ENCODE measurements at regions not wholly inside any gene's neighbourhood (a gene's known extent, or its start where the extent isn't known, plus 50 kb on each side); places are given as distances from the start of the nearest gene placed in this dataset.
"Not testable (repeated sequence)": the region's sequence is repeated elsewhere in the genome, so short reads cannot be mapped to it uniquely, and the experiment has no call there.

GRCh38 chr12:83559650-83560049, 872.9 kb downstream of the TMTC2 start:
- FAIRE-seq (no peak), DNase-seq (peak in 1 of 5 donors; percentile 20)
- no peaks in the 10 kb centered on the region for H3K36me3 ChIP-seq (ENCODE audit: control insufficient read depth in 2 of 3, insufficient read depth in 3 of 3, low read length in 3 of 3)
- no peak for TF ChIP-seq CTCF (IDR thresholded peaks at IDR 0.05; ENCODE audit: borderline replicate concordance, extremely low read depth, insufficient read depth)
- intact Hi-C loops (cut with DNase I) = no loop called here
- H3K9ac ChIP-seq (ENCODE audit: low read length in 3 of 3) = no peak overlapping the region
- H3K9me3 ChIP-seq (ENCODE audit: control insufficient read depth in 2 of 3, insufficient read depth in 1 of 3, low read length in 3 of 3) = no peaks in the 10 kb centered on the region
- H3K27ac ChIP-seq (ENCODE audit: low read depth in 2 of 2, low read length in 2 of 2) = no peak overlapping the region
- H3K4me3 ChIP-seq (ENCODE audit: low read length in 3 of 3) = no peak overlapping the region
- H3K27me3 ChIP-seq (ENCODE audit: control insufficient read depth, insufficient read depth, low read length) = no peaks in the 10 kb centered on the region
- peaks cover 0 to 2% (median 0%) of the 10 kb centered on the region in 3 donors for H3K4me1 ChIP-seq (ENCODE audit: control insufficient read depth in 2 of 3, insufficient read depth in 2 of 3, low read depth in 1 of 3, low read length in 3 of 3)

- H3K36me3 ChIP-seq (ENCODE audit: control insufficient read depth in 2 of 3, insufficient read depth in 3 of 3, low read length in 3 of 3); H3K9me3 ChIP-seq (ENCODE audit: control insufficient read depth in 2 of 3, insufficient read depth in 1 of 3, low read length in 3 of 3); H3K27me3 ChIP-seq (ENCODE audit: control insufficient read depth, insufficient read depth, low read length); H3K9ac ChIP-seq (ENCODE audit: low read length in 3 of 3); H3K4me3 ChIP-seq (ENCODE audit: low read length in 3 of 3); intact Hi-C loops (cut with DNase I); FAIRE-seq; H3K4me1 ChIP-seq (ENCODE audit: control insufficient read depth in 2 of 3, insufficient read depth in 2 of 3, low read depth in 1 of 3, low read length in 3 of 3); H3K27ac ChIP-seq (ENCODE audit: low read depth in 2 of 2, low read length in 2 of 2): not testable (repeated sequence)
- DNase-seq = peak in 1 of 5 donors; percentile 37
Observed at GRCh38 chr12:83556040-83556439, 869.3 kb downstream of the TMTC2 start.

DNA sequence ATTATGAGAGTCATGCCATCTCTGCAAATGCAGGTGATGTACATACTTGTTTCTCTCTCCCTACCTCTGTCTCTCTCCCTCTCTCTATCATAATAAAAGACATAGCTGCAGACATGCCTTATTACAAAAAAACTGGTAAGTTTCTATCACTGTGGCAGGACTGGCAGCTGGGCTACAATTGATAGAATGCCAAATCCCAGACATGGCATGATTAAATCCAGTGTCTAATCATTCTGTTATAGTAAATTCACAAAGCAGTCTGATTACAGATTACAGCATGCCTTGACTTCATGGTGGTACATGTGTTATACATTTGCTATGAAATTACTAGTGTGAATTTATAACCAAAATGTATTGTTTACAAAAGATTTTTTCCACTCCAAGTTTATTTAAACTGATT, 854.7 kb downstream of the TMTC2 start:
- Histone ChIP-seq H3K4me3 (ENCODE audit: low read length in 3 of 3) (no peak overlapping the region), H3K36me3 (ENCODE audit: control insufficient read depth in 2 of 3, insufficient read depth in 3 of 3, low read length in 3 of 3) (no peaks in the 10 kb centered on the region), H3K27me3 (ENCODE audit: control insufficient read depth, insufficient read depth, low read length) (no peaks in the 10 kb centered on the region), H3K9me3 (ENCODE audit: control insufficient read depth in 2 of 3, insufficient read depth in 1 of 3, low read length in 3 of 3) (no peaks in the 10 kb centered on the region), H3K27ac (ENCODE audit: low read depth in 2 of 2, low read length in 2 of 2) (no peak overlapping the region), H3K9ac (ENCODE audit: low read length in 3 of 3) (no peak overlapping the region), H3K4me1 (ENCODE audit: control insufficient read depth in 2 of 3, insufficient read depth in 2 of 3, low read depth in 1 of 3, low read length in 3 of 3) (no peaks in the 10 kb centered on the region)
- intact Hi-C loops (cut with DNase I) = no loop called here
- TF ChIP-seq CTCF (IDR thresholded peaks at IDR 0.05; ENCODE audit: borderline replicate concordance, extremely low read depth, insufficient read depth) = no peak
- FAIRE-seq = no peak
- DNase-seq = no peak

DNA sequence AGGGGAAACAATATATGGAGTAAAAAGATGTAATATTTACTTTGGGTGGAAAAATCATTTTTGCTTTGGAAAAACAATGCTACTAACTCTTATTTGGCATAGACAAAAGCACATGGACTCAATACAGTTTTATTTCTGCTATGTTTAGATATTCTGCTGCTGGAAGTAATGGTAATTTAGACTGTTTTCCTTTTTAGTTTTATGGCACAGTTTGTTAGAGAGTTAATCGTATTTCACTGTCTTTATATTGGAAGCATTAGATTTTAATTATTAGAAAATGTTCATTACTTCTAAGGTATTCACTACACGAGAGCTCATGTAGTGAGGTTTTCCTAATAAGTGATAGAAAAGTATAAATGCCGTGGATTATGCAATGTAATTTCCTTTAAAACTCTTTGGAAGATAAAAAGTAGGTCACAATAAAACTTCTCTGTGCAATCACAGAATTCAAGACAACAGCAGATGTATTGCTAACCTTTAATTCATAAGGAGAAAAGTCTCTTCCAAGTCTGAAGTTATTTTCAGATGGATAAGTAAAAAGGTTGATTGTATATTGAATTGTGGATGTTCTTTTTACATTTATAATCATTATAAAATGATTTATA, 851.8 kb downstream of the TMTC2 start:
- intact Hi-C loops (cut with DNase I) = no loop called here
- Histone ChIP-seq H3K36me3 (ENCODE audit: control insufficient read depth in 2 of 3, insufficient read depth in 3 of 3, low read length in 3 of 3) (no peaks in the 10 kb centered on the region), H3K9ac (ENCODE audit: low read length in 3 of 3) (no peak overlapping the region), H3K4me3 (ENCODE audit: low read length in 3 of 3) (no peak overlapping the region), H3K27me3 (ENCODE audit: control insufficient read depth, insufficient read depth, low read length) (no peaks in the 10 kb centered on the region), H3K9me3 (ENCODE audit: control insufficient read depth in 2 of 3, insufficient read depth in 1 of 3, low read length in 3 of 3) (no peaks in the 10 kb centered on the region), H3K27ac (ENCODE audit: low read depth in 2 of 2, low read length in 2 of 2) (no peak overlapping the region), H3K4me1 (ENCODE audit: control insufficient read depth in 2 of 3, insufficient read depth in 2 of 3, low read depth in 1 of 3, low read length in 3 of 3) (no peaks in the 10 kb centered on the region)
- DNase-seq (no peak), FAIRE-seq (no peak)
- no peak for TF ChIP-seq CTCF (IDR thresholded peaks at IDR 0.05; ENCODE audit: borderline replicate concordance, extremely low read depth, insufficient read depth)
